Astrocyte of the spinal cord (primary cell): ENCODE measurements at regions not wholly inside any gene's neighbourhood (a gene's known extent, or its start where the extent isn't known, plus 50 kb on each side); places are given as distances from the start of the nearest gene placed in this dataset.

Experiments
- DNase-seq: peaks from one replicate; pipeline ENCODE4 v3.0.0; 2011; ENCODE audit warnings: low read depth, low spot score
- H3K4me3 ChIP-seq: 2 replicates; pipeline ENCODE4 v1.5.1; 2011; ENCODE audit warnings: low read depth, mild to moderate bottlenecking, low read length, moderate library complexity
- CTCF ChIP-seq: IDR thresholded peaks from 2 replicates; pipeline ENCODE4 v1.5.1; 2012; ENCODE audit warnings: low read depth, mild to moderate bottlenecking, low read length, inconsistent platforms
- in situ Hi-C: cut with HindIII; loops from 2 replicates; pipeline ENCODE4 v1.10.0; 2017; ENCODE audit warnings: low sequenced_read_pairs

GRCh38 chr18:73458186-73458964, 590.6 kb upstream of the NETO1 start:
- no peak for DNase-seq
- H3K4me3 ChIP-seq = no peak overlapping the region
- TF ChIP-seq CTCF = no peak
- in situ Hi-C loops = no loop called here

- in situ Hi-C loops = no loop called here
- no peak for DNase-seq
- H3K4me3 ChIP-seq = no peak overlapping the region
- TF ChIP-seq CTCF = no peak
Observed at GRCh38 chr18:73456643-73457042, 588.9 kb upstream of the NETO1 start.

GRCh38 chr18:73452866-73453265, 585.1 kb upstream of the NETO1 start:
- no peak for DNase-seq
- no peak overlapping the region for H3K4me3 ChIP-seq
- in situ Hi-C loops = no loop called here
- TF ChIP-seq CTCF = no peak

GRCh38 chr18:73446502-73446901, 578.7 kb upstream of the NETO1 start:
- no peak for DNase-seq
- TF ChIP-seq CTCF = no peak
- no peak overlapping the region for H3K4me3 ChIP-seq
- in situ Hi-C loops = no loop called here

GRCh38 chr18:73431620-73432019, 563.8 kb upstream of the NETO1 start:
- peak; percentile 15 for DNase-seq
- in situ Hi-C loops = no loop called here

GRCh38 chr18:73421010-73421409, 553.2 kb upstream of the NETO1 start:
- in situ Hi-C loops = no loop called here
- no peak for TF ChIP-seq CTCF
- DNase-seq = no peak
- H3K4me3 ChIP-seq = no peak overlapping the region

More at GRCh38 chr18:73431620-73432019, 563.8 kb upstream of the NETO1 start:
- no peak for TF ChIP-seq CTCF
- H3K4me3 ChIP-seq = no peak overlapping the region

GRCh38 chr18:73419531-73419930, 551.7 kb upstream of the NETO1 start:
- no peak for TF ChIP-seq CTCF
- in situ Hi-C loops = no loop called here
- H3K4me3 ChIP-seq = no peak overlapping the region
- DNase-seq = no peak
